ENCODE measurements at regions not wholly inside any gene's neighbourhood (a gene's known extent, or its start where the extent isn't known, plus 50 kb on each side); places are given as distances from the start of the nearest gene placed in this dataset.
A peak's percentile ranks its signal among the peaks of the same experiment; 100 is the strongest.

DNA sequence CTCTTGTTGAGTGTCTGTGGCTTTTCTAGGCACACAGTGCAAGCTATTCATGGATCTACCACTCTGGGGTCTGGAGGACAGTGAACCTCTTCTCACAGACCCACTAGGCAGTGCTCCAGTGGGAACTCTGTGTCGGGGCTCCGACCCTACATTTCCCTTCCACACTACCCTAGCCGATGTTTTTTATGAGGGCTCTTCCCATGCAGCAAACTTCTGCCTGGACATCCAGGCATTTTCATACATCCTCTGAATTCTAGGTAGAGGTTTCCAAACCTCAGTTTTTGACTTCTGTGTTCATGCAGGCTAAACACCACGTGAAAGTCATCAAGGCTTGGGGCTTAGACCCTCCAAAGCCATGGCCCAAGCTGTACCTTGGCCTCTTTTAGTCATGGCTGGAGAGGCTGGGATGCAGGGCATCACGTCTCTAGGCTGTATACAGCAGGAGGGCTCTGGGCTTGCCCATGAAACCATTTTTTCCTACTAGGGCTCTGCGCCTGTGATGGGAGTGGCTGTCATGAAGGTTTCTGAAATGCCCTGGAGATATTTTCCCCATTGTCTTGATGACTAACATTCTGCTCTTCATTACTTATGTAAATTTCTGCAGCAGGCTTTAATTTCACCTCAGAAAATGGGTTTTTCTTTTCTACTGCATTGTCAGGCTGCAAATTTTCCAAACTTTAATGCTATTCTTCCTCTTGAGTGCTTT, 249.8 kb upstream of the CPEB2 start:
- DNase-seq: no peak

DNA sequence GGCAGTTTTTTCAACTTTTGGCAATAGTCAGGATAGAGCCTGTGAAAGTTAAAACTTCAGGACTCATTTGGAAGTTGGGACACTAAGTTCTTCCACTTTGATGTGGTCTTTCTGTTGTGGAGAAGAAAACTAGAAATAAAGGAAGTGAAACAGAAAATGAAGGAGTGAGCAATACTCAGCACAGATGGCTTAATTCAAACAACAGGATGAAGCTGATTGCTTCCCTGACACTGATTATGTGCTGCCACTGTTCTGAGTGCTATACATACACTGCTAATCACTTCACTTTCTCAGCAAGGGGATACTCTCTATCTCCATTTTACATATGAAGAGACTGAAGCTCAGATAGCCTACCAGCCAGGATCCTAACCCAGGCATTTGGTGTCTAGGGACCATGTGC, 235.1 kb upstream of the CPEB2 start:
- no peak for DNase-seq

GRCh38 chr4:14768449-14768848, 233.8 kb upstream of the CPEB2 start:
- no peak for DNase-seq

- DNase-seq: no peak
Measured at GRCh38 chr4:14769993-14770392, 232.3 kb upstream of the CPEB2 start.

DNA sequence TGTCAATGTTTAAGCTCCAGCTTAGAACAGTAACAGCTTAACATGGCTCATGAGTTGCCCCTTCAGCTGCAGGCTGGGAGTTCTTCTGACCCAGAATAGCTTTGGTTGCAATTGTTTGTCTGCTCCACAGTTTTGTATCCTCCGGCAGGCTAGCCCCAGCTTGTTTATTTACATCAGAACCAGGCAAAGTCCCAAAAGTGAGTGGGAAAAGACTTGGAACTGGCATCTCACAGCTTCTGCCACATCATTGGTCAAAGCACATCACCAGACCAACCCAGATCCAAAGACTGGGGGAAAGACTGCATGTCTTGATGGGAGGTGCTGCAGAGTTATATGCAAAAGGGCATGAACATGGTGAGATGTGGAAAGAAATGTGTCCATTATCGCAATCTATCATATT, 231.2 kb upstream of the CPEB2 start:
- no peak for DNase-seq

- no peak for DNase-seq
Measured at GRCh38 chr4:14771504-14772175, 230.6 kb upstream of the CPEB2 start.

DNA sequence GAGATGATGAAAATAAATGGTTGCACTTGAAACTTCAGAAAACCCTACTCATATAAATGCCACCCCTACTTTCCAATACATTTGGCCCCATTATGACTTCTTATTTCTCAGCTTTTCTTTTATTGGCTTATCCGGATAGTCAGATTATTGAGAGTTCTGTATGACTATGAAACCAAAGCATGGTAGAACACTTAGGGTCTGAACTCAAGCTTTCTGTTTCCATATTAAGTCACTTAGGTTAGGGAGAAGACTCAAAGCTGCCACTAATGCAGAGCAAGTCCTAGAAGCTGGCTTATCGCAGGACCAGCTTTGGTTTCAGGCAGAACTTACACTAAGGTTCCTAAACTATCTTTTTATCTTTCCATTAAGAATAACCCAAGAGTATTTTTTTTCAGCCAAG, 229.9 kb upstream of the CPEB2 start:
- DNase-seq: no peak

DNA sequence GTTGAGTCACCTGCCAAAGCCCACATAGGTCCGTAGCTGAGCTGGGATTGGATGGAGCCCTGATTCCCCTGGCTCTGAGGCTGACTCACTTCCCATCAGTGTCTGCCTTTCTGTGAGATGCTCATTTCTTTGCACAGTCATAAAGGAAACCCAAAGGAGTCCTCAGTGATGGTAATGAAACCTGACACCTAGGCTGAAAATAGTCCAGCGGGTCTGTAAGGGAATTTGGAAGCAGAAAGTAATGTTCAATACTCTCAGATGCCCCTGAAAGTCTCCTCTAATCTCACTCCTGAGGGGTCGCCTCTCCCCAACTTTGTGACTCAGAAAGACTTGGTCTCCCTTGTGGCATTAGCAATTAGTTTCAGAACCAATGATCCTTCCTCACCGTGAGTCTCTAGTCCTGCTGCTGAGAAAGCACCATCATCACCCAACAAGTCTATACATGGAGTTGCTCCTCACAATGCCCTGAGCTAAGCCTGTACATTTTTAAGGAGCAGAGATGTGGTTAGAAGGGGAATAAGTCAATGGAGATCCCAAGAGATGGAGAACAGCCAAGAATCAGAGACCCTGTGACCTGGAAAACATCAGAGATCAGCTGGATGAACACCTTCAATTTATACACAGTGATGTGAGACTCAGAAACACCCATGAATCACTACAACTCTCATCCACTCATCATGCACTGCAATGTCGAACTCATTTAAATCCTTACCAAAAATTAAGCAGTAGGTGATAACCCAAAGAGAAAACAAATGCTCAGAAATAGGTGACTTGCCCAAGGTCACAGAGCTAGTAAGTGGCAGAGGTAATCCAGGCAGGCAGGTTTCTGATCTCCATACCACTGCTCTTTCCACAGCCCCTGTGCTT, 219.0 kb upstream of the CPEB2 start:
- DNase-seq: no peak

DNA sequence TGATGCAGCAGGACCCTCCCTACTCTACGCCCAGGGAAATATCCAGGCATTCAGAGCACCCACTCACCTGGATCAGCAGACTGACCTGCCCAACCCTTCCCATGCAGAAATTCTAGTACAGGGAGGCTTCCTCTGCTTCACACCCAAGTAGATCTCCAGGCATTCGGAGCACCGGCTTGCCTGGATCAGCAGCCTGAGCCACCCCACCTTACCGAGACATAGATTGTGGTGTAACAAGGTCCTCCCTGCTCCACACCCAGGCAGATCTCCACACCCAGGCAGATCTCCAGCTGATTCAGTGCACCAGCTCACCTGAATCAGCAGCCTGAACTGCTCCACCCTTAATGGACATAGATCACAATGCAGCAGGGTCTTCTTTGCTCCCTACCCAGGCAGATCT, 215.1 kb upstream of the CPEB2 start:
- DNase-seq: no peak

DNA sequence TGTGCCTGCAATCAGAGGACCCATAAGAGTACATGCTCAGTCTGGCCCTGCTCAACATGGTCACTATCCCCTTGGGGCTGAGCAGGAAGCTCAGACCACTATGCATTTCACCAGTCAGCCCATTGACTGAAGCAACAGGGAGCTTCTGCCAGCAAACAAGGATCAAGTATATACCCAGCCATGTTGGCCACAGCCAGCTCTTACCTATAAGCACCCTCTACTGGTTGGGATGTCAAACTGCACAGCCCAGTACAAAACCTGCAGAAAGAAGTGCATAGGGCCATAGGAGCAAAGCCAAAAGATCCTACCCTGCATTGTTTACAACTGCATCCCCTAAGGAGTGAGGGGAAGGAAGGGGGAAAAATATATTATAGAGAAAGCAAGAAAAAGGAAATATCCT, 214.4 kb upstream of the CPEB2 start:
- DNase-seq: peak; percentile 66

DNA sequence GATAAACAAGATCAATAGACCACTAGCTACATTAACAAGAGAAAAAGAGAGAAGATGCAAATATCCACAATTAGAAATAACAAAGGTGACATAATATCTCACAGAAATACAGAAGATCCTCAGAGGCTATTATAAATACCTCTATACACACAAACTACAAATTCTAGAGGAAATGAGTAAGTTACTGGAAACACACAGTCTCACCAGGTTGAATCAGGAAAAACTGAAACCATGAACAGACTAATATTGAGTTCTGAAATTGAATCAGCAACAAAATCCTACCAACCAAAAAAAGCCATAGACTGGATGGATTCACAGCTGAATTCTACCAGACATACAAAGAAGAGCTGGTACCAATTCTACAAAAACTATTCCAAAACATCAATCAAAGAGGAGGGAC, 211.8 kb upstream of the CPEB2 start:
- no peak for DNase-seq

DNA sequence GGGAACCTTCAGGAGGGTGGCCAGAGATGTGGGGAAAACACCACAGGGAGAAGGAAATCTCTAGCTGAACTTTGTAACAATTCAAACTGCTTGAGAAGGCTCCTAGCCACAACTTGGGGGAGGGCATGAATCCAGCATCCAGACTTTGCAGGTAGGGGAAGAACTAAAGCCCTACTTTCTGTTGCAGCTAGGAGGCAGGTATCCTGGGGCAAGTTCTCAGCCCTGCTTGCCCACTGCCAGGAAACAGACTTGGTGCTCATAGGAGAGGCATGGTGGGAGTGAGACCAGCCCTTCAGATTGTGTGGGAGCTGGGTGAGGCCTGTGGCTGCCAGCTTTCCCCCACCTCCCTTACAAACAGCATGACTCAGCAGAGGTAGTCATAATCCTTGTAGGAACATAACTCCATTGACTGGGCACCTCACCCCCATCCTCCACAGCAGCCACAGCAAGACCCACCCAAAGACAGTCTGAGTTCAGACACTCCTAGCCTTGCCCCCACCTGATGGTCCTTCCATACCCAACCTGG, 209.5 kb upstream of the CPEB2 start:
- DNase-seq: no peak

DNA sequence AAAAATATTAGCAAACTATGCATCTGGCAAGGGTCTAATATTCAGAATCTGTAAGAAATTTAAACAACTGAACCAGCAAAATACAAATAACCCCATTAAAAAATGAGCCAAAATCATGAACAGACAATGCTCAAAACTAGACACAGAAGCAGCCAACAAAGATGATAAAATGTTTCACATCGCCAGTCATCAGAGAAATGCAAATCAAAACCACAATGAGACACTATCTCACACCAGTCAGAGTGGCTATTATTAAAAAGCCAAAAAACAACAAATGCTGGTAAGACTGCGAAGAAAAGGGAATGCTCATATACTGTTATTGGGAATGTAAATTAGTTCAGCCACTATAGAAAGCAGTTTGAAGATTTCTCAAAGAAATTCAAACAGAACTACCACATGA, 201.3 kb upstream of the CPEB2 start:
- DNase-seq: no peak

GRCh38 chr4:14802596-14802995, 199.7 kb upstream of the CPEB2 start:
- DNase-seq: no peak

DNA sequence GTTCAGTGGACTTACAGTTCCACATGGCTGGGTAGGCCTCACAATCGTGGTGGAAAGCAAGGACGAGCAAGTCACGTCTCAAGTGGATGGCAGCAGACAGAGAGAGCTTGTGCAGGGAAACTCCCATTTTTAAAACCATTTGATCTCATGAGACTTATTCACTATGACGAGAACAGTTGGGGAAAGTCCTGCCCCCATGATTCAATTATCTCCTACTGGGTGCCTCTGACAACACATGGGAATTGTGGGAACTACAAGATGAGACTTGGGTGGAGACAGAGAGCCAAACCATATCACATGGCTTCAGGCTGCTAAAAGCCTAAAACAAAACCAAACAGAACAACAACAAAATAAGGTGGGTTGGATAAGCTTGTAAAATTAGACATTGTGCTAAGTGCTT, 194.4 kb upstream of the CPEB2 start:
- no peak for DNase-seq

DNA sequence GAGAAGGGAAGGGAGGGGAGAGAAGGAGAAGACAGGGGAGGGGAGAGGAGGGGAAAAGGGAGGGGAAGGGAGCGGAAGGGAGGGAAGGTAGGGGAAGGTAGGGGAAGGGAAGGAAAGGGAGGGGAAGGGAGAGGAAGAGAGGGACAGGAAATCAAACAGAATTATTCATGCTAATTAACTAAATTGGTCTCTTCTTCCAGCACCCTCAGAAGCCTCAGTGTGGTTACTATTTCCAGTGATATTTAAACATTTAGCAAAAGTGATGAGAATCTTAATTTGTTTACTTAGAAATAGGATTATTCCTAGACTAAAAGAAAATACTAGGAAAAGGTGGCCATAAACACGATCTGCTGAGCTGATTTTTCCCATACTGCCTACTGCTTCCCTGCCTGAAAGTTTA, 193.1 kb upstream of the CPEB2 start:
- DNase-seq: no peak

GRCh38 chr4:14810121-14810520, 192.2 kb upstream of the CPEB2 start:
- DNase-seq: no peak

DNA sequence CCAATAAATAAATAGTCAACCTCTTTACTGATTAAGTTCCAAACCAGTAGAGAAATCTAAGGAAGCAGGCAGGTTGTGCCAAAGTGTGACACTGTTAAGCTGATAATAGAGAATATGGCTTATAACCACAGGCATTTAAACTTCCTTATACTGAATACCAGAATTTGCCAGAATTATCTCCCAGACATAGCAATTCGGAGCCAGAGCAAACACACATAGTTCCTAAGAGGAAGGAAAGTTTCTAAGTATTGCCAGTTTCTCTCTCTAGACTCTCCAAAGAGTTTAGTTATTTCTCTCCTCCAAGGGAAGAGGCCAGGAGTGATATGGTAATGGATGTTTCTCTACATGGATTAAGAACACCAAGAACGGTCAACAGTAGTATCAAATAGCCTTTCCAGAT, 191.7 kb upstream of the CPEB2 start:
- no peak for DNase-seq

GRCh38 chr4:14812101-14812500, 190.2 kb upstream of the CPEB2 start:
- DNase-seq: no peak

DNA sequence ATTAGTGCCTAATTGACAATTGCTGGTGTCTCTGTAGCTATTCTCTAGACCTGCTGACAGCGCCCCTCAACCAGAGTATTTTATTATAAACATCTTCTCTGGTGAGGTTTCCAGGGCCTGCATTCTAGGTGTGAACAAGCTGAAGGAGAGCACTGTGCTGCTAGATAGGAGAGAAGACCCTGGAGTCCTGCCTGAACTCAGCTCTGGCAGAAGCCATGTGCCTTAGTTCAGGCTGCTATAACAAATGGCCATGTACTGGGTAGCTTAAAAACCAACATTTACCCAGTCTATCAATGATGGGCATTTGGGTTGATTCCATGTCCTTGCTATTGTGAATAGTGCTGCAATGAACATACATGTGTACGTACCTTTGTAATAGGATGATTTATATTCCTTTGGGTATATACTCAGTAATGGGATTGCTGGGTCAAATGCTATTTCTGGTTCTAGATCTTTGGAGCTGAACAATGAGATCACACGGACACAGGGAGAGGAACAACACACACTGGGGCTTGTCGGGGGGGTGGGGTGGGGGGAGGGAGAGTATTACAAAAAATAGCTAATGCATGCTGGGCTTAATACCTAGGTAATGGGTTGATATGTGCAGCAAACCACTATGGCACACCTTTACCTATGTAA, 185.5 kb upstream of the CPEB2 start:
- no peak for DNase-seq

DNA sequence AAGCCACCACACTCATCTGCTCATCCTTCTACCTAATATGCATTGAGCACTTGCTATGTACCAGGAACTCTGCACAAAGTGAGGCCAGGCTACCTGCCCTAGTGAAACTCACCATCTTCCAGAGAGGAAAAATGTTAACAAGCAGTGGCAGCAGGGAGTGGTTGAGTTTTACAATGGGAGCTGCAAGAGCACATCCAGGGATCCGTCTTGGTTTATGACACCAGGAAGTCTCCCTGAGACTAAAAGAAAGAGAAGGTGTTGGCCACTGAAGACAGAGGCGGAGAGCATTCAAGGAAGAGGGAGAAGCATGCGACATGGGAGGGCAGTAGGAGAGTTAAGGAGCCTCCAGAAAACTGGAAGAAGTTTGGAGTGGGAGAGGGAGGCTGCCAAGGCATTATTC, 178.1 kb upstream of the CPEB2 start:
- DNase-seq: no peak

DNA sequence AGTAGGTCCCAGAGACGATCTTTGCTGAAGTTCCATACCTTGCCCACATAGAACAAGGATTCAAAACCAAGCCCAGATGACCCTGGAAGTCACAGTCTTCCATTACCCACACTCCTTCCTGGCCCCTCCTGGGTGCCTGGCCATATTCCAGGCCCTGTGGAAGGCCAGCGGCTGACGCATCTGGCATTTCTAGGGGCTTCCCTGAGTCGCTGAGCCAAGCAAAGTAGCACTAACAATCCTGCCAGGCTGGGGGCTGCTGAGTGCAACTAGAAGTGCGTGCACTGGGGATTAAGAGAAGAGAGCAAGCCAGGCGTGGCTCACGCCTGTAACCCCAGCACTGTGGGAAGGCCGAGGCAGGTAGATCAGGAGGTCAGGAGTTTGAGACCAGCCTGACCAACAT, 175.2 kb upstream of the CPEB2 start:
- no peak for DNase-seq

DNA sequence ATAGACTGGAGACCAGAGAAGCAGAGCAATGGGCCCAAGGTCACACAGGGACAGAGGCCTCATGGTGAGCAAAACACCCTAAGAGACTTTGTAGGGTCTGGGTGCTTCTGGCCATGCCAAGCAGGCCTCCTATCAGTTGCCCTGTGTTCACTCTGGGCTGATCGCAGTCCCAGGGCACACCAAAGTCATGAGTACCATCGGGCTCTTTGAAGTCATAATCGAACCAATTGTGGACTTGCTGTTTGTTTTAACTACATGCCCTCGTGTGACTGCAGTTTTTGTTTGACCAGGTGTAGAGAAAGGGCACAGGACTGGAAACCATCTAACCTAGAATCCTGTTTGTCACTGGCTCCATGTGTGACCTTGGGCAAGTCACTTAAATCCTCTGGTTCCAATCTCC, 172.5 kb upstream of the CPEB2 start:
- no peak for DNase-seq

Data from hematopoietic multipotent progenitor cell treated with erythropoietin and hydrocortisone succinate and interleukin-3 and kit ligand, for 4 days (in vitro differentiated cells).